Adrenal gland (tissue), 9 donors: ENCODE measurements at regions not wholly inside any gene's neighbourhood (a gene's known extent, or its start where the extent isn't known, plus 50 kb on each side); places are given as distances from the start of the nearest gene placed in this dataset.
"Not testable (repeated sequence)": the region's sequence is repeated elsewhere in the genome, so short reads cannot be mapped to it uniquely, and the experiment has no call there.

Experiments
- DNase-seq, 7 donors: peaks; one replicate each; pipeline ENCODE4 v3.0.0-alpha.2; 2019 to 2020
- H3K27ac ChIP-seq, 5 donors: fragments of 200-600 bp; sonication (generic) in 4 of 5; 1 replicate in 3 of 5; 2 replicates in 2 of 5; pipeline versions ENCODE4 v1.5.1 to v1.8.0; 2016 to 2020; ENCODE audit warnings: mild to moderate bottlenecking in 1 of 5
- H3K27me3 ChIP-seq: fragments of 200-600 bp; 2 replicates; pipeline ENCODE4 v1.8.0; 2021
- H3K36me3 ChIP-seq, 2 donors: fragments of 200-600 bp; replicated peaks in 1 of 2; 1 replicate in 1 of 2; 2 replicates in 1 of 2; pipeline versions ENCODE4 v1.5.1 to v1.8.0; 2018 to 2022
- H3K4me1 ChIP-seq, 2 donors: fragments of 200-600 bp; replicated peaks in 1 of 2; 1 replicate in 1 of 2; 2 replicates in 1 of 2; pipeline versions ENCODE4 v1.5.1 to v1.8.0; 2018 to 2021
- H3K4me3 ChIP-seq, 4 donors: fragments of 200-600 bp; sonication (generic) in 3 of 4; one replicate each; pipeline ENCODE4 v1.5.1; 2016 to 2018
- H3K9me3 ChIP-seq, 3 donors: fragments of 200-600 bp; sonication (generic) in 1 of 3; replicated peaks in 1 of 3; 1 replicate in 2 of 3; 2 replicates in 1 of 3; pipeline versions ENCODE4 v1.5.1 to v1.8.0; 2016 to 2021
- CTCF ChIP-seq, 6 experiments: fragments of 450-650 bp in 4 of 6; fragments of 200-600 bp in 2 of 6; sonication (generic) in 1 of 6; IDR thresholded peaks; 1 replicate in 5 of 6; 2 replicates in 1 of 6; pipeline versions ENCODE4 v1.5.1 to v1.8.0; 2016 to 2021; ENCODE audit warnings: antibody characterized with exemption in 6 of 6, mild to moderate bottlenecking in 2 of 6, moderate library complexity in 1 of 6
- POLR2A ChIP-seq, 2 donors: fragments of 450-650 bp; IDR thresholded peaks; one replicate each; pipeline ENCODE4 v1.6.1; 2017; ENCODE audit warnings: antibody characterized with exemption in 2 of 2, mild to moderate bottlenecking in 2 of 2, moderate library complexity in 1 of 2
- WGBS, 4 donors: extraction: QIAGEN DNeasy Blood & Tissue Kit in 2 of 4; methylation state at CpG; one replicate each; pipeline versions ENCODE4 v1.1.5 to v1.1.7; 2013 to 2017; 5-methylcytosine and 5-hydroxymethylcytosine counted together
- intact Hi-C, 2 donors: fragments of 100-400 bp; cut with DNase I; formaldehyde crosslinking; loops; one replicate each; pipeline versions ENCODE4 v1.14.1 to v1.15.0; 2022 to 2023
- donor health status: healthy with polysubstance abuse.
- donor health status: Bipolar disorder and iron deficiency.
- donor health status: DM: yes; HTN: yes; CAD: no.
- donor health status: DM: no; HTN: no; CAD: no.
- donor health status: DM: no; HTN: no; CAD: no.

DNA sequence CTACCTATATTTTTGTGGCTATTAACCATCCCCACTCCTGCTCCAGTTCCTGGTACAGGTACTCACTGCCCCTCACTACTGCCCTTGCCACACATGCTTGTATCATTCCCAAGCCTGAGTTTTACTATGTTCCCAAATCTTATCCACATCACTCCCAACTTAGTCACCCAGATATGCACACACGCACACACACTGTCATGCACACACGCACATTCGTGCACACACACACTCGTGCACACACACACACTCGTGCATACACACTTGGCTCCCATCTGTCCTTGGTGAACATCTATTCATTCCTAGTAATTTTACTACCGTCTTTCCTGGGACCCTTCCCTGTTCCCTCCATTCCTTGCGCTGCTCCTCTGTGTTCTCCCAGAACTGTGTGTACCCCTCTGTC, 287.2 kb upstream of the RNF32 start:
- Histone ChIP-seq H3K4me3 (no peak overlapping the region), H3K27me3 (no peaks in the 10 kb centered on the region), H3K9me3 (no peaks in the 10 kb centered on the region), H3K4me1 (no peaks in the 10 kb centered on the region), H3K36me3 (no peaks in the 10 kb centered on the region), H3K27ac (no peak overlapping the region)
- intact Hi-C loops, result no loop called here
- no peak for DNase-seq
- 83 to 92% (median 85%) methylated on average over 7 of the region's 7 CpGs for WGBS, 4 donors
- TF ChIP-seq CTCF (IDR thresholded peaks at IDR 0.05), result no peak
- TF ChIP-seq POLR2A (IDR thresholded peaks at IDR 0.05), result no peak

DNA sequence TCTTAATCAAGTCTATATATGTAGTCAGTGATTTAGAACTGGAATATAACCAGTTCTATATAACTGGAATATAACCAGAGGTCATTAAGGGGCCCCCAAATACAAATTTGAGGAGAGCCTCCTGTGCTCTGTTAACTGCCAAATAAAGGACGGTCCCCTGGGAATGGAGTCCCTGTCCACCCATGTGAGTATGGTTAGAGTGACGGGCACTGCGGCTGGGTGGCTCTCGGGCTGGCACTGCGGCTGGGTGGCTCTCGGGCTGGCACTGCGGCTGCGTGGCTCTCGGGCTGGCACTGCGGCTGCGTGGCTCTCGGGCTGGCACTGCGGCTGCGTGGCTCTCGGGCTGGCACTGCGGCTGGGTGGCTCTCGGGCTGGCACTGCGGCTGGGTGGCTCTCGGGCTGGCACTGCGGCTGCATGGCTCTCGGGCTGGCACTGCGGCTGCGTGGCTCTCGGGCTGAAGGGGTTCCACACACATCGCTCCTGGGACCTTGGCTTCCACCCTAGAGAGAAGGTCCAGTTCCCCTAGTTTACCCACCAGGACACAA, 292.8 kb upstream of the RNF32 start:
- H3K36me3 ChIP-seq, intact Hi-C loops, H3K9me3 ChIP-seq, H3K27ac ChIP-seq, H3K4me3 ChIP-seq, H3K27me3 ChIP-seq, H3K4me1 ChIP-seq, DNase-seq: not testable (repeated sequence)
- WGBS, 4 donors, result 92 to 100% (median 94%) methylated on average over 2 to 25 of the region's 25 CpGs

GRCh38 chr7:156347132-156347531, 293.4 kb upstream of the RNF32 start:
- intact Hi-C loops, result no loop called here
- Histone ChIP-seq H3K9me3 (no peaks in the 10 kb centered on the region), H3K27ac (no peak overlapping the region), H3K27me3 (no peaks in the 10 kb centered on the region), H3K36me3 (no peaks in the 10 kb centered on the region), H3K4me1 (no peaks in the 10 kb centered on the region), H3K4me3 (no peak overlapping the region)
- no peak for TF ChIP-seq CTCF (IDR thresholded peaks at IDR 0.05)
- TF ChIP-seq POLR2A (IDR thresholded peaks at IDR 0.05), result no peak
- DNase-seq, result no peak
- WGBS, 4 donors, result 72 to 85% (median 80%) methylated on average over 12 of the region's 12 CpGs

- TF ChIP-seq POLR2A (IDR thresholded peaks at IDR 0.05) (no peak), CTCF (IDR thresholded peaks at IDR 0.05) (no peak)
- no peaks in the 10 kb centered on the region for H3K36me3 ChIP-seq
- H3K4me1 ChIP-seq, result no peaks in the 10 kb centered on the region
- no peak overlapping the region for H3K27ac ChIP-seq
- DNase-seq, result no peak
- intact Hi-C loops, result no loop called here
- WGBS, 4 donors, result 93 to 100% (median 96%) methylated on average over 3 of the region's 3 CpGs
- no peaks in the 10 kb centered on the region for H3K27me3 ChIP-seq
- no peak overlapping the region for H3K4me3 ChIP-seq
- no peaks in the 10 kb centered on the region for H3K9me3 ChIP-seq
Observed at GRCh38 chr7:156344595-156344994, 296.0 kb upstream of the RNF32 start.

DNA sequence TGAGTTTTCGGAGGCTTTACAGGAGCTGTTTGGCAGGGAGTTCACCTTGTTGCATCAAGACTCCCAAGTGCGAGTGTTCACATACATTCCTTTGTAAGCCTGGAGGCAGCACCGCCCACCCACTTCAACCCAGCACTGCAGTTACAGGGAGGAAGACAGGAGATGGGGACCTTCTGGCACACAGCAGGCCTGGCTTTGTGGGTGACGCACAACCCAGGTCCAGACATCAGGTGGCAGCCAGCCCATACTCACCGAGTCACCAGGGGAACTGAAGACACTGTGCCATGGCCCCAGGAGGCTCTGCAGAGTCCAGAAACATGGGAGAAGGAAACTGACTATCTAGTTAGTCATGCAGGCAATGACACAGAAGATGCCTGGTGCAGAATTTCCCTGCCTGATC, 305.9 kb upstream of the RNF32 start:
- Histone ChIP-seq H3K4me3 (no peak overlapping the region), H3K9me3 (no peaks in the 10 kb centered on the region), H3K4me1 (no peaks in the 10 kb centered on the region), H3K36me3 (no peaks in the 10 kb centered on the region), H3K27me3 (no peaks in the 10 kb centered on the region), H3K27ac (no peak overlapping the region)
- 72 to 94% (median 82%) methylated on average over 3 to 5 of the region's 5 CpGs for WGBS, 4 donors
- TF ChIP-seq CTCF (IDR thresholded peaks at IDR 0.05), result no peak
- DNase-seq, result peak in 3 of 7 donors; percentile 6 to 25 (median 24)
- intact Hi-C loops, result no loop called here
